ENCODE measurements at regions not wholly inside any gene's neighbourhood (a gene's known extent, or its start where the extent isn't known, plus 50 kb on each side); places are given as distances from the start of the nearest gene placed in this dataset.

- TF ChIP-seq RAD21 (IDR thresholded peaks at IDR 0.05; ENCODE audit: low read depth): no peak
- no peak for TF ChIP-seq FOXM1 (IDR thresholded peaks at IDR 0.05; ENCODE audit: borderline replicate concordance, low read depth)
- no peak for TF ChIP-seq EP300 (IDR thresholded peaks at IDR 0.05; ENCODE audit: borderline replicate concordance)
- no peak for TF ChIP-seq ZBTB7A (IDR thresholded peaks at IDR 0.05; ENCODE audit: low read depth)
- no peak for TF ChIP-seq CEBPB (IDR thresholded peaks at IDR 0.05)
- TF ChIP-seq, protein P1, sequence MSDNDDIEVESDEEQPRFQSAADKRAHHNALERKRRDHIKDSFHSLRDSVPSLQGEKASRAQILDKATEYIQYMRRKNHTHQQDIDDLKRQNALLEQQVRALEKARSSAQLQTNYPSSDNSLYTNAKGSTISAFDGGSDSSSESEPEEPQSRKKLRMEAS (IDR thresholded peaks at IDR 0.05): no peak
Measured at GRCh38 chr5:110957934-110958333, 113.6 kb upstream of the TSLP start.

- TF ChIP-seq FOXM1 (IDR thresholded peaks at IDR 0.05; ENCODE audit: borderline replicate concordance, low read depth): no peak
- TF ChIP-seq, protein P2, sequence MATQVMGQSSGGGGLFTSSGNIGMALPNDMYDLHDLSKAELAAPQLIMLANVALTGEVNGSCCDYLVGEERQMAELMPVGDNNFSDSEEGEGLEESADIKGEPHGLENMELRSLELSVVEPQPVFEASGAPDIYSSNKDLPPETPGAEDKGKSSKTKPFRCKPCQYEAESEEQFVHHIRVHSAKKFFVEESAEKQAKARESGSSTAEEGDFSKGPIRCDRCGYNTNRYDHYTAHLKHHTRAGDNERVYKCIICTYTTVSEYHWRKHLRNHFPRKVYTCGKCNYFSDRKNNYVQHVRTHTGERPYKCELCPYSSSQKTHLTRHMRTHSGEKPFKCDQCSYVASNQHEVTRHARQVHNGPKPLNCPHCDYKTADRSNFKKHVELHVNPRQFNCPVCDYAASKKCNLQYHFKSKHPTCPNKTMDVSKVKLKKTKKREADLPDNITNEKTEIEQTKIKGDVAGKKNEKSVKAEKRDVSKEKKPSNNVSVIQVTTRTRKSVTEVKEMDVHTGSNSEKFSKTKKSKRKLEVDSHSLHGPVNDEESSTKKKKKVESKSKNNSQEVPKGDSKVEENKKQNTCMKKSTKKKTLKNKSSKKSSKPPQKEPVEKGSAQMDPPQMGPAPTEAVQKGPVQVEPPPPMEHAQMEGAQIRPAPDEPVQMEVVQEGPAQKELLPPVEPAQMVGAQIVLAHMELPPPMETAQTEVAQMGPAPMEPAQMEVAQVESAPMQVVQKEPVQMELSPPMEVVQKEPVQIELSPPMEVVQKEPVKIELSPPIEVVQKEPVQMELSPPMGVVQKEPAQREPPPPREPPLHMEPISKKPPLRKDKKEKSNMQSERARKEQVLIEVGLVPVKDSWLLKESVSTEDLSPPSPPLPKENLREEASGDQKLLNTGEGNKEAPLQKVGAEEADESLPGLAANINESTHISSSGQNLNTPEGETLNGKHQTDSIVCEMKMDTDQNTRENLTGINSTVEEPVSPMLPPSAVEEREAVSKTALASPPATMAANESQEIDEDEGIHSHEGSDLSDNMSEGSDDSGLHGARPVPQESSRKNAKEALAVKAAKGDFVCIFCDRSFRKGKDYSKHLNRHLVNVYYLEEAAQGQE (IDR thresholded peaks at IDR 0.05; ENCODE audit: low read depth): no peak
- TF ChIP-seq TEAD4 (IDR thresholded peaks at IDR 0.05): no peak
- no peak for TF ChIP-seq TCF12 (IDR thresholded peaks at IDR 0.05; ENCODE audit: low read depth)
- TF ChIP-seq, protein P3, sequence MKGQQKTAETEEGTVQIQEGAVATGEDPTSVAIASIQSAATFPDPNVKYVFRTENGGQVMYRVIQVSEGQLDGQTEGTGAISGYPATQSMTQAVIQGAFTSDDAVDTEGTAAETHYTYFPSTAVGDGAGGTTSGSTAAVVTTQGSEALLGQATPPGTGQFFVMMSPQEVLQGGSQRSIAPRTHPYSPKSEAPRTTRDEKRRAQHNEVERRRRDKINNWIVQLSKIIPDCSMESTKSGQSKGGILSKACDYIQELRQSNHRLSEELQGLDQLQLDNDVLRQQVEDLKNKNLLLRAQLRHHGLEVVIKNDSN (IDR thresholded peaks at IDR 0.05): no peak
- TF ChIP-seq EGR1 (IDR thresholded peaks at IDR 0.05): no peak
- TF ChIP-seq ZBTB7A (IDR thresholded peaks at IDR 0.05; ENCODE audit: low read depth): no peak
- TF ChIP-seq, protein P1 (IDR thresholded peaks at IDR 0.05): no peak
- no peak for TF ChIP-seq NFIC (IDR thresholded peaks at IDR 0.05)
- TF ChIP-seq YY1 (IDR thresholded peaks at IDR 0.05; ENCODE audit: low read depth): no peak
- no peak for TF ChIP-seq CREB1 (IDR thresholded peaks at IDR 0.05; ENCODE audit: low read depth)
- no peak for TF ChIP-seq TAF1 (IDR thresholded peaks at IDR 0.05; ENCODE audit: low read depth)
- TF ChIP-seq RAD21 (IDR thresholded peaks at IDR 0.05; ENCODE audit: low read depth): no peak
- no peak for TF ChIP-seq CEBPB (IDR thresholded peaks at IDR 0.05)
- no peak for TF ChIP-seq EP300 (IDR thresholded peaks at IDR 0.05; ENCODE audit: borderline replicate concordance)
Measured at GRCh38 chr5:110963495-110963894, 108.0 kb upstream of the TSLP start.

- TF ChIP-seq RAD21 (IDR thresholded peaks at IDR 0.05; ENCODE audit: low read depth) (no peak), NFIC (IDR thresholded peaks at IDR 0.05) (no peak), EGR1 (IDR thresholded peaks at IDR 0.05) (no peak), TAF1 (IDR thresholded peaks at IDR 0.05; ENCODE audit: low read depth) (no peak), EP300 (IDR thresholded peaks at IDR 0.05; ENCODE audit: borderline replicate concordance) (no peak), CEBPB (IDR thresholded peaks at IDR 0.05) (no peak), ZBTB7A (IDR thresholded peaks at IDR 0.05; ENCODE audit: low read depth) (no peak), TEAD4 (IDR thresholded peaks at IDR 0.05) (no peak), CREB1 (IDR thresholded peaks at IDR 0.05; ENCODE audit: low read depth) (no peak), FOXM1 (IDR thresholded peaks at IDR 0.05; ENCODE audit: borderline replicate concordance, low read depth) (no peak), YY1 (IDR thresholded peaks at IDR 0.05; ENCODE audit: low read depth) (no peak), TCF12 (IDR thresholded peaks at IDR 0.05; ENCODE audit: low read depth) (no peak)
- TF ChIP-seq, protein P1 (IDR thresholded peaks at IDR 0.05): no peak
- TF ChIP-seq, protein P3 (IDR thresholded peaks at IDR 0.05): no peak
- TF ChIP-seq, protein P2 (IDR thresholded peaks at IDR 0.05; ENCODE audit: low read depth): no peak
Measured at GRCh38 chr5:110965773-110966581, 105.5 kb upstream of the TSLP start.

DNA sequence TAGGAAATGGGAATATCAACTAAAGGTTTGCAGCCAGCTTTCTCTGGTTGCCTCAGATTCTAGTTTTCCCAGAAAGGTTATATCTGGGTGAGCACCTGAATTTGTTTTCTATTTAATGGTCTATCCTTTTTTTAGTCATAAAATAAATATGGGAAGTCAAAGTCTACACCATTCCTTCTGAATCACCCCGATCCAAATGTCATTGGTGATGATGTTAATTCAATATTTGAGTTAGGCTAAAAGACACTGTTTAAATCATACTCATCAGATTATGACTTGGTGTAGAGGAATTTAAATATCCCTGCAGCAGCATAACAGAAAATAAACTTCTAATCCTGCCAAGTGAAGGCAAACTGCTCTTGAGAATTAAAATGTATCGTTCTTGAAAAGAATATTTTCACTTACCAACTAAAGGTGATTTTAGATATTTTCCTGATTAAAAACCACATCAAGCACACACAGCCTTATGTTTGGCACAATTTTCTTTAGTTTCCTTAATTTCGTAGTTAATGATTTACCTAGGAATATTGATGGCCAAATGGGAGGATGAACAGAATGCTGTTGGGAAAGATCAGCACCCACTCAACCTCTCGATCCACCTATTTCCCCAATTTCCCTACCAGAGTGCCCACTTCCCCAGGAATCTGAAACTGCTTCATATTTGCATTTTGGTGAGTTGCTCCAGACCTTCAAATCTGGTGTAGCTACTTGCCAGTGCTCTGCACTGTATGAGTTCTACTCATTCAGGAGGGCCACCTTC, 103.1 kb upstream of the TSLP start:
- TF ChIP-seq TEAD4 (IDR thresholded peaks at IDR 0.05) (no peak), EGR1 (IDR thresholded peaks at IDR 0.05) (no peak), TAF1 (IDR thresholded peaks at IDR 0.05; ENCODE audit: low read depth) (no peak)
- TF ChIP-seq, protein P2 (IDR thresholded peaks at IDR 0.05; ENCODE audit: low read depth): no peak

All from Ishikawa (cell line).